BE2C (cell line): ENCODE measurements at regions not wholly inside any gene's neighbourhood (a gene's known extent, or its start where the extent isn't known, plus 50 kb on each side); places are given as distances from the start of the nearest gene placed in this dataset.

Source experiments
- DNase-seq: peaks from one replicate; pipeline ENCODE4 v3.0.0-alpha.2; 2020
- H3K27me3 ChIP-seq: fragments of 250-450 bp; sonication (Bioruptor Pico); 2 replicates; pipeline ENCODE4 v1.5.1; 2020; ENCODE audit warnings: mild to moderate bottlenecking
- H3K36me3 ChIP-seq: fragments of 250-450 bp; sonication (Bioruptor Pico); 2 replicates; pipeline ENCODE4 v1.5.1; 2020; ENCODE audit warnings: mild to moderate bottlenecking
- H3K4me1 ChIP-seq: fragments of 250-450 bp; sonication (Bioruptor Pico); 2 replicates; pipeline ENCODE4 v1.5.1; 2020
- H3K4me3 ChIP-seq: 2 replicates; pipeline ENCODE4 v1.5.1; 2011; ENCODE audit warnings: low read depth, low read length
- H3K9me3 ChIP-seq: fragments of 250-450 bp; sonication (Bioruptor Pico); 2 replicates; pipeline ENCODE4 v1.5.1; 2020
- TF ChIP-seq, protein P1 (sequence below): IDR thresholded peaks from 2 replicates; pipeline ENCODE4 v1.5.1; 2012; ENCODE audit warnings: mild to moderate bottlenecking, low read depth, low read length

GRCh38 chr19:31438401-31439269 lies 89.4 kb upstream of the TSHZ3 start:
- TF ChIP-seq, protein P1, sequence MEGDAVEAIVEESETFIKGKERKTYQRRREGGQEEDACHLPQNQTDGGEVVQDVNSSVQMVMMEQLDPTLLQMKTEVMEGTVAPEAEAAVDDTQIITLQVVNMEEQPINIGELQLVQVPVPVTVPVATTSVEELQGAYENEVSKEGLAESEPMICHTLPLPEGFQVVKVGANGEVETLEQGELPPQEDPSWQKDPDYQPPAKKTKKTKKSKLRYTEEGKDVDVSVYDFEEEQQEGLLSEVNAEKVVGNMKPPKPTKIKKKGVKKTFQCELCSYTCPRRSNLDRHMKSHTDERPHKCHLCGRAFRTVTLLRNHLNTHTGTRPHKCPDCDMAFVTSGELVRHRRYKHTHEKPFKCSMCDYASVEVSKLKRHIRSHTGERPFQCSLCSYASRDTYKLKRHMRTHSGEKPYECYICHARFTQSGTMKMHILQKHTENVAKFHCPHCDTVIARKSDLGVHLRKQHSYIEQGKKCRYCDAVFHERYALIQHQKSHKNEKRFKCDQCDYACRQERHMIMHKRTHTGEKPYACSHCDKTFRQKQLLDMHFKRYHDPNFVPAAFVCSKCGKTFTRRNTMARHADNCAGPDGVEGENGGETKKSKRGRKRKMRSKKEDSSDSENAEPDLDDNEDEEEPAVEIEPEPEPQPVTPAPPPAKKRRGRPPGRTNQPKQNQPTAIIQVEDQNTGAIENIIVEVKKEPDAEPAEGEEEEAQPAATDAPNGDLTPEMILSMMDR, result no peak
- no peak for DNase-seq
- Histone ChIP-seq H3K4me1 (no peaks in the 10 kb centered on the region), H3K36me3 (no peaks in the 10 kb centered on the region), H3K27me3 (no peaks in the 10 kb centered on the region), H3K4me3 (no peak overlapping the region), H3K9me3 (no peaks in the 10 kb centered on the region)

DNA sequence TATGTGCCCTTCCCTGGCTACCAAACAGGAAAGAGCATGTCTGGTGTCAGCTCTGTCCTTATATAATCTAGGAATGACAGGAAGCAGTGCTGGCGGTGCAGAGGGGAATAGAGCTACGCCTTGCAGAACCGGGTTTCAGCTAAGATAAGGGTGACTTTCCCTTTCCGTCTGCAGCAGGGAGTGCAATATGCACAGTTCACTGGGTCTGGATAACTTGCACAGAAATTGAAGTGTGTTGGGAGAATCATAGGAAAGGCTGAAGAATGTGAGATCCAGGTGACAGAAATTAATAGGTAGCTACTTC lies 90.0 kb upstream of the TSHZ3 start:
- Histone ChIP-seq H3K9me3 (no peaks in the 10 kb centered on the region), H3K27me3 (no peaks in the 10 kb centered on the region), H3K36me3 (no peaks in the 10 kb centered on the region), H3K4me1 (no peaks in the 10 kb centered on the region), H3K4me3 (no peak overlapping the region)
- no peak for DNase-seq
- TF ChIP-seq, protein P1, result no peak

DNA sequence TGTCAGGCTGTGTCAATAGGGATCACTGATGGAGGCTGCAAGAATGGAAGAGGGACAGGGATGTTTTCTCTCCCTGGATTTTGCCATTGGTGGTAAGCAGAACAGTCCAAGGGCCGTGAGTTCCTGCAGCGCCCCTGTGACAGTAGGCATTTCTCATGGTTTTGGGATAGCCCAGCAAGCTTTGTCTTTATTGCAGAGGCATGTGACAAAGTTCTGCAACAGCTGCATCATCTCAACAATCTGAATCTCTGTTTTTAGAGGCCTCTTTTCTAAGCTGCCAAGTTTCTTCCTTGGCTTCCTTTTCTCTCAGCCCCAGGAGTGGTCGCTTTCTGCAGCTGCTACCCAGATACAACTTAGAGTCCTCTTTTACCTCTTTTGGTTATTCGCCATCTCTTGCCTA lies 95.7 kb upstream of the TSHZ3 start:
- Histone ChIP-seq H3K4me3 (no peak overlapping the region), H3K36me3 (no peaks in the 10 kb centered on the region)

DNA sequence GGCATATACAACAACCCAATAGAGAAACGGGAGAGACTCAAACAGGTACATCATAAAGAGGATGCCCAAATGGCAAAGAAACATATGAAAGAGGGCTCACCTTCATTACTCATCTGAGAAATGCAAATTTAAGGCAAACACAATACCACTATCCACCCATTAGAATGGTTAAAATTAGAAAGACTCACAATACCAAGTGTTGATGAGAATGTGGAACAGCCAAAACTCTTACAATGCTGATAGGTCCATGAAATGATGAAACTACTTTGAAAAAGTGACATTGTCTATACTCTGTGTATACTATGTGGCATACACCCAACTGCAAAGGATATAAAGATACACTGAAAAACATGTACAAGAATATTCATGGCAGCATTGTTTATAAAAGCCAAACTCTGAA lies 96.2 kb upstream of the TSHZ3 start:
- no peak overlapping the region for H3K4me3 ChIP-seq
- TF ChIP-seq, protein P1, result no peak
- no peaks in the 10 kb centered on the region for H3K9me3 ChIP-seq
- no peaks in the 10 kb centered on the region for H3K27me3 ChIP-seq
- H3K4me1 ChIP-seq, result peaks cover 3% of the 10 kb centered on the region; the same call in 1 of the 2 replicates
- no peaks in the 10 kb centered on the region for H3K36me3 ChIP-seq
- no peak for DNase-seq

More for the DNA sequence above, 95.7 kb upstream of the TSHZ3 start:
- Histone ChIP-seq H3K9me3 (no peaks in the 10 kb centered on the region), H3K4me1 (peaks cover 3% of the 10 kb centered on the region; the same call in 1 of the 2 replicates), H3K27me3 (no peaks in the 10 kb centered on the region)
- DNase-seq, result no peak
- TF ChIP-seq, protein P1, result no peak

DNA sequence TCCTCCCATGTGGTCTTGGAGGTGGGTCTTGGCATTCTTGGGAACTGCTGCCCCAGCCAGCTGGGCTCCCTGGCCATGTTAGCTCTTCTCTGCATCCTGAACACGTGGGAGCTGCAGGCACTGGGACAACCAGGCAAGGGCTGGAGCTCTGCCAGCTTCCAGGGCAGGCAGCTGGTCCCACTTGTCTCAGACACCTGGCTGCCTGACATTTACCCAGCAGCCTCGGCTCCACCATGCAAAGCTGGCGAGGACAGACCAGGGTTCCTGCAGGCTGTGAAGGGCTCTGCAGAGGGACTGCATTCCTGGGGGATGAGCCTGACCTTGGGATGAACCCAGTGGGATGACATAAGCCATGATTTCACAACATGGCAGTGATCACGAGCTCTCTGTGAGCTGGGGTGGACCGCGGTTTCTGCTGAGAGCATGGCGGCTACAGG lies 99.0 kb upstream of the TSHZ3 start:
- DNase-seq, result peak; percentile 83
- no peaks in the 10 kb centered on the region for H3K9me3 ChIP-seq
- peaks cover 3% of the 10 kb centered on the region; the same call in 1 of the 2 replicates for H3K4me1 ChIP-seq
- TF ChIP-seq, protein P1, result no peak
- H3K36me3 ChIP-seq, result no peaks in the 10 kb centered on the region
- no peak overlapping the region for H3K4me3 ChIP-seq
- H3K27me3 ChIP-seq, result no peaks in the 10 kb centered on the region

- H3K4me1 ChIP-seq, result peaks cover 3% of the 10 kb centered on the region; the same call in 1 of the 2 replicates
- no peaks in the 10 kb centered on the region for H3K36me3 ChIP-seq
- H3K4me3 ChIP-seq, result no peak overlapping the region
- no peaks in the 10 kb centered on the region for H3K27me3 ChIP-seq
- H3K9me3 ChIP-seq, result no peaks in the 10 kb centered on the region
- DNase-seq, result no peak
- TF ChIP-seq, protein P1, result no peak
Observed at GRCh38 chr19:31449379-31449778, 100.1 kb upstream of the TSHZ3 start.
